Astrocyte of the cerebellum (primary cell): ENCODE measurements at regions not wholly inside any gene's neighbourhood (a gene's known extent, or its start where the extent isn't known, plus 50 kb on each side); places are given as distances from the start of the nearest gene placed in this dataset.

ENCODE experiments used
- DNase-seq: peaks from one replicate; pipeline ENCODE4 v3.0.0-alpha.2; 2011; ENCODE audit warnings: low read depth
- H3K4me3 ChIP-seq: 2 replicates; pipeline ENCODE4 v1.5.1; 2011; ENCODE audit warnings: mild to moderate bottlenecking, low read depth, low read length, moderate library complexity
- CTCF ChIP-seq: IDR thresholded peaks from 2 replicates; pipeline ENCODE4 v1.5.1; 2012; ENCODE audit warnings: low read length, low read depth, moderate library complexity, mild to moderate bottlenecking; ENCODE audit errors: missing control alignments
- in situ Hi-C: cut with HindIII; loops from 2 replicates; pipeline ENCODE4 v1.10.0; 2017; ENCODE audit warnings: low sequenced_read_pairs

DNA sequence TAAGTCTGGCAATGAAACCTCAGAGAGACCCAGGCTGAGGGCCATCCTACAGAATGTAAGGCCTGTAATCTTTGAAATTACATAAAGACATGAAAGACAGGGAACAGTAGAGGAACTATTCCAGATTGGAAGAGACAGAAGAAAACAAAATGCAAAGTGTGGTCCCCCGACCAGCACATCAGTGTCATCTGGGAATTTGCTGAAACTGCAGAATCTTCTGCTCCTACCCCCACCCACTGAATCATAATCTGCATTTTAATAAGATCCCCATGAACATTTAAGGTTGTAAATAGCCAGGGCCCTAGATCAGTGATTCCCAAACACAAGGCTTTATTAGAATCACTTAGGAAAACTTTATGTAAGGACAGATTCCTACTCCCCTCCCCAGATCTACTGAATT lies 154.4 kb downstream of the NOC3L start:
- TF ChIP-seq CTCF, result no peak
- in situ Hi-C loops, result no loop called here
- no peak for DNase-seq
- no peak overlapping the region for H3K4me3 ChIP-seq

GRCh38 chr10:94210440-94211168 lies 152.1 kb downstream of the NOC3L start:
- in situ Hi-C loops, result no loop called here
- TF ChIP-seq CTCF, result no peak
- no peak for DNase-seq
- no peak overlapping the region for H3K4me3 ChIP-seq

DNA sequence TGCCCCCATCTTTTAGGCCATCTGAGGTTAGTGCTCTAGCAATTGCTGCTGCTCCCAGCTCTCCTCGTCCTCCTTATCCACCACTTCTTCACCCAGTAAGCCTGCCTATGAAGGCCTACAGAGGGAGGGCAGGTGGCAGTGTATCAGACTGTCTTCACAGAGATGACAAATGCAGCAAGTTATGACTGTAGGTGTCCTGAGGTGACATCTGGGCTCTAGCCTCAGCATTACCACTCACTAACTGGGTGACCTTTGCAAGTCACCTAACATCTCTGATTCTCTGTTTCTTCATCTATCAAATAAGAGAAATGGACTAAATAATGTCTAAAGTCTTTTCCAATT lies 151.6 kb downstream of the NOC3L start:
- no peak overlapping the region for H3K4me3 ChIP-seq
- in situ Hi-C loops, result no loop called here
- no peak for TF ChIP-seq CTCF
- no peak for DNase-seq

DNA sequence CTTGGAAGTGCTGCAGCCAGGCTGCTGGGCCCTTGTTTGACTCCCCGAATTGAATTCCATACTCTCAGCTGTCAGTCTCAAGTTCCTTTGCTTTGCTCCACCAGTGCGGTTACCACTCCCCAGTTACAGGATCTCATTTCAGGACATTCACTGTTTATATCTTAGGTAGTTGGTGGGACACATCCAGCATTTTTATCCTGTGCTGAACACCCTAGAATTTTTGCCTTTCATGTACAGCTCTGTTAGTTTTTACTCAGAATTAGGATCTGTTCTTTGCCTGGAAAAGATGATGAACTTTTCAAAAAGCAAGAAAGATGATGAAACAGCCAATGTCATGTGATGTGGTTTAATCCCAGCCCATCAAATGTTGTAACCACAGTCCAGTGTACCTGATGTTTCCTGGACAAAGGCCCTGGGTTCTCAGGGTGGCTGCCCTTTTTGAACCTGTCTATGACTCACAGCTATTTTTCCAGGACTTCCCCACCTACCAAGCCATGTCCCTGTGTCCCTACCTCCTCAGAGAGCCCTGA lies 149.7 kb downstream of the NOC3L start:
- DNase-seq, result no peak
- no peak for TF ChIP-seq CTCF
- no peak overlapping the region for H3K4me3 ChIP-seq
- in situ Hi-C loops, result no loop called here

GRCh38 chr10:94213980-94214379 lies 148.8 kb downstream of the NOC3L start:
- DNase-seq, result no peak
- in situ Hi-C loops, result no loop called here
- H3K4me3 ChIP-seq, result no peak overlapping the region
- TF ChIP-seq CTCF, result no peak

DNA sequence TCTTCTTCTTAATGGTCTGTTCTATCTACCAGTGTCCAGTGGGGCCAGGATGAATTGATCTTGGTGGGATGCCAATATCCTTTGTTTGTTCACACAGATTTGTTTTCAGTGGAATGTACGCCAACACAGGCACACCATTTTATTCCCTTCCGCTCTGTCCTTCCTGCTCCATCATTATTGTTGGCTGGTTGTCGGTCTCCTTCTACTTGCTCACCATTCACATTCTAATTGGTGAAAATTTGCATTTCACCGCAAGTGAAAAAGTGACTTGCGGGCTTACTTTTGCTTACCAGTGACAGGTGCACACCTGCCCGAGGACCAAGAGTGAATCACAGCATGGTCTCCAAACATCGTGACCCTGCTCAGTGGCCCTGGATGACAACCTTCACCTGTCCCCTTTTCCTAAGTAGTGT lies 148.3 kb downstream of the NOC3L start:
- DNase-seq, result no peak
- no peak for TF ChIP-seq CTCF
- H3K4me3 ChIP-seq, result no peak overlapping the region
- in situ Hi-C loops, result no loop called here
